Dendritic cell treated with granulocyte-macrophage colony-stimulating factor and Interleukin-4, amounts not matched to agents 40 ng/mL and 50 ng/mL, for 4 days (primary cell): ENCODE measurements at regions not wholly inside any gene's neighbourhood (a gene's known extent, or its start where the extent isn't known, plus 50 kb on each side); places are given as distances from the start of the nearest gene placed in this dataset.
A peak's percentile ranks its signal among the peaks of the same experiment; 100 is the strongest.

ENCODE experiments used
- H3K27ac Mint-ChIP-seq: one replicate; pipeline ENCODE4 v1.8.0; 2022; ENCODE audit warnings: mild to moderate bottlenecking, mixed read lengths
- H3K27me3 Mint-ChIP-seq: one replicate; pipeline ENCODE4 v1.8.0; 2022; ENCODE audit warnings: mild to moderate bottlenecking, mixed read lengths
- H3K36me3 Mint-ChIP-seq: one replicate; pipeline ENCODE4 v1.8.0; 2022; ENCODE audit warnings: low read depth, mixed read lengths
- H3K4me1 Mint-ChIP-seq: one replicate; pipeline ENCODE4 v1.8.0; 2022; ENCODE audit warnings: low read depth, mixed read lengths
- H3K4me3 Mint-ChIP-seq: one replicate; pipeline ENCODE4 v1.8.0; 2022; ENCODE audit warnings: mild to moderate bottlenecking, moderate library complexity, mixed read lengths
- H3K9me3 Mint-ChIP-seq: one replicate; pipeline ENCODE4 v1.8.0; 2022; ENCODE audit warnings: mixed read lengths
- intact Hi-C: fragments of 100-400 bp; cut with micrococcal nuclease; formaldehyde crosslinking; loops from one replicate; pipeline ENCODE4 v1.15.0; 2022

GRCh38 chr6:134733801-134734200 lies 216.1 kb downstream of the ALDH8A1 start:
- no peak overlapping the region for H3K27ac Mint-ChIP-seq
- intact Hi-C loops = no loop called here
- no peak overlapping the region for H3K4me3 Mint-ChIP-seq
- H3K4me1 Mint-ChIP-seq = peaks cover 25% of the 10 kb centered on the region
- no peaks in the 10 kb centered on the region for H3K9me3 Mint-ChIP-seq
- peaks cover 2% of the 10 kb centered on the region for H3K27me3 Mint-ChIP-seq
- H3K36me3 Mint-ChIP-seq = no peaks in the 10 kb centered on the region

GRCh38 chr6:134732763-134733162 lies 217.1 kb downstream of the ALDH8A1 start:
- intact Hi-C loops = no loop called here
- no peaks in the 10 kb centered on the region for H3K36me3 Mint-ChIP-seq
- peaks cover 2% of the 10 kb centered on the region for H3K27me3 Mint-ChIP-seq
- no peak overlapping the region for H3K4me3 Mint-ChIP-seq
- no peak overlapping the region for H3K27ac Mint-ChIP-seq
- no peaks in the 10 kb centered on the region for H3K9me3 Mint-ChIP-seq
- peaks cover 19% of the 10 kb centered on the region for H3K4me1 Mint-ChIP-seq

GRCh38 chr6:134731615-134732014 lies 218.3 kb downstream of the ALDH8A1 start:
- H3K36me3 Mint-ChIP-seq = no peaks in the 10 kb centered on the region

GRCh38 chr6:134730013-134730412 lies 219.9 kb downstream of the ALDH8A1 start:
- peaks cover 10% of the 10 kb centered on the region for H3K4me1 Mint-ChIP-seq
- no peaks in the 10 kb centered on the region for H3K9me3 Mint-ChIP-seq
- intact Hi-C loops = no loop called here
- no peaks in the 10 kb centered on the region for H3K27me3 Mint-ChIP-seq
- H3K4me3 Mint-ChIP-seq = no peak overlapping the region
- no peak overlapping the region for H3K27ac Mint-ChIP-seq
- no peaks in the 10 kb centered on the region for H3K36me3 Mint-ChIP-seq

More at GRCh38 chr6:134731615-134732014, 218.3 kb downstream of the ALDH8A1 start:
- Mint-ChIP-seq H3K27ac (no peak overlapping the region), H3K9me3 (no peaks in the 10 kb centered on the region), H3K27me3 (peaks cover 2% of the 10 kb centered on the region), H3K4me3 (no peak overlapping the region), H3K4me1 (peaks cover 19% of the 10 kb centered on the region)
- intact Hi-C loops = no loop called here

GRCh38 chr6:134729561-134729960 lies 220.3 kb downstream of the ALDH8A1 start:
- no peaks in the 10 kb centered on the region for H3K9me3 Mint-ChIP-seq
- intact Hi-C loops = no loop called here

GRCh38 chr6:134727081-134727480 lies 222.8 kb downstream of the ALDH8A1 start:
- Mint-ChIP-seq H3K36me3 (no peaks in the 10 kb centered on the region), H3K4me3 (no peak overlapping the region), H3K9me3 (no peaks in the 10 kb centered on the region), H3K27me3 (no peaks in the 10 kb centered on the region), H3K27ac (no peak overlapping the region), H3K4me1 (peaks cover 7% of the 10 kb centered on the region)
- intact Hi-C loops = no loop called here

More at GRCh38 chr6:134729561-134729960, 220.3 kb downstream of the ALDH8A1 start:
- no peaks in the 10 kb centered on the region for H3K27me3 Mint-ChIP-seq
- H3K36me3 Mint-ChIP-seq = no peaks in the 10 kb centered on the region
- no peak overlapping the region for H3K27ac Mint-ChIP-seq
- H3K4me3 Mint-ChIP-seq = no peak overlapping the region
- peaks cover 10% of the 10 kb centered on the region for H3K4me1 Mint-ChIP-seq

- Mint-ChIP-seq H3K9me3 (no peaks in the 10 kb centered on the region), H3K27me3 (no peaks in the 10 kb centered on the region), H3K4me1 (peaks cover 17% of the 10 kb centered on the region), H3K27ac (no peak overlapping the region), H3K36me3 (no peaks in the 10 kb centered on the region), H3K4me3 (no peak overlapping the region)
- intact Hi-C loops = no loop called here
Measured at GRCh38 chr6:134725590-134725989, 224.3 kb downstream of the ALDH8A1 start.

GRCh38 chr6:134724771-134725340 lies 225.0 kb downstream of the ALDH8A1 start:
- Mint-ChIP-seq H3K4me1 (peaks cover 24% of the 10 kb centered on the region), H3K9me3 (no peaks in the 10 kb centered on the region), H3K36me3 (no peaks in the 10 kb centered on the region), H3K27me3 (no peaks in the 10 kb centered on the region), H3K4me3 (no peak overlapping the region), H3K27ac (no peak overlapping the region)
- intact Hi-C loops = no loop called here

GRCh38 chr6:134723081-134723871 lies 226.6 kb downstream of the ALDH8A1 start:
- peaks cover 35% of the 10 kb centered on the region for H3K4me1 Mint-ChIP-seq
- intact Hi-C loops = no loop called here
- no peaks in the 10 kb centered on the region for H3K36me3 Mint-ChIP-seq

GRCh38 chr6:134722200-134722870 lies 227.6 kb downstream of the ALDH8A1 start:
- Mint-ChIP-seq H3K9me3 (no peaks in the 10 kb centered on the region), H3K27ac (no peak overlapping the region), H3K4me3 (no peak overlapping the region), H3K27me3 (no peaks in the 10 kb centered on the region), H3K4me1 (peaks cover 35% of the 10 kb centered on the region), H3K36me3 (no peaks in the 10 kb centered on the region)
- intact Hi-C loops = no loop called here

More at GRCh38 chr6:134723081-134723871, 226.6 kb downstream of the ALDH8A1 start:
- Mint-ChIP-seq H3K9me3 (no peaks in the 10 kb centered on the region), H3K4me3 (no peak overlapping the region), H3K27me3 (no peaks in the 10 kb centered on the region), H3K27ac (no peak overlapping the region)

GRCh38 chr6:134721060-134721405 lies 228.9 kb downstream of the ALDH8A1 start:
- H3K27ac Mint-ChIP-seq = peak overlapping the region; percentile 86
- no peaks in the 10 kb centered on the region for H3K27me3 Mint-ChIP-seq
- H3K36me3 Mint-ChIP-seq = no peaks in the 10 kb centered on the region
- peaks cover 35% of the 10 kb centered on the region for H3K4me1 Mint-ChIP-seq
- no peaks in the 10 kb centered on the region for H3K9me3 Mint-ChIP-seq
- intact Hi-C loops = no loop called here
- H3K4me3 Mint-ChIP-seq = no peak overlapping the region

GRCh38 chr6:134720353-134721059 lies 229.4 kb downstream of the ALDH8A1 start:
- Mint-ChIP-seq H3K27ac (peak overlapping the region; percentile 86), H3K36me3 (no peaks in the 10 kb centered on the region), H3K27me3 (no peaks in the 10 kb centered on the region), H3K4me1 (peaks cover 35% of the 10 kb centered on the region), H3K4me3 (peak overlapping the region; percentile 13), H3K9me3 (no peaks in the 10 kb centered on the region)
- intact Hi-C loops = no loop called here

GRCh38 chr6:134719911-134720310 lies 230.0 kb downstream of the ALDH8A1 start:
- no peaks in the 10 kb centered on the region for H3K27me3 Mint-ChIP-seq
- intact Hi-C loops = no loop called here
- no peaks in the 10 kb centered on the region for H3K9me3 Mint-ChIP-seq
- peaks cover 36% of the 10 kb centered on the region for H3K4me1 Mint-ChIP-seq
- no peaks in the 10 kb centered on the region for H3K36me3 Mint-ChIP-seq
- H3K4me3 Mint-ChIP-seq = no peak overlapping the region
- peak overlapping the region; percentile 86 for H3K27ac Mint-ChIP-seq

GRCh38 chr6:134719286-134719685 lies 230.6 kb downstream of the ALDH8A1 start:
- H3K27me3 Mint-ChIP-seq = no peaks in the 10 kb centered on the region
- peaks cover 42% of the 10 kb centered on the region for H3K4me1 Mint-ChIP-seq
- H3K27ac Mint-ChIP-seq = peak overlapping the region; percentile 86
- H3K4me3 Mint-ChIP-seq = no peak overlapping the region
- H3K36me3 Mint-ChIP-seq = no peaks in the 10 kb centered on the region
- intact Hi-C loops = no loop called here
- H3K9me3 Mint-ChIP-seq = no peaks in the 10 kb centered on the region
